Activated naive CD8-positive, alpha-beta T cell treated with anti-CD3 and anti-CD28 coated beads, Interleukin-2, amount 50 U/mL, for 16 hours (primary cell): ENCODE measurements at regions not wholly inside any gene's neighbourhood (a gene's known extent, or its start where the extent isn't known, plus 50 kb on each side); places are given as distances from the start of the nearest gene placed in this dataset.

Experiments
- DNase-seq: peaks from one replicate; pipeline ENCODE4 v3.0.0-alpha.2; 2020; ENCODE audit warnings: low read depth, low spot score

DNA sequence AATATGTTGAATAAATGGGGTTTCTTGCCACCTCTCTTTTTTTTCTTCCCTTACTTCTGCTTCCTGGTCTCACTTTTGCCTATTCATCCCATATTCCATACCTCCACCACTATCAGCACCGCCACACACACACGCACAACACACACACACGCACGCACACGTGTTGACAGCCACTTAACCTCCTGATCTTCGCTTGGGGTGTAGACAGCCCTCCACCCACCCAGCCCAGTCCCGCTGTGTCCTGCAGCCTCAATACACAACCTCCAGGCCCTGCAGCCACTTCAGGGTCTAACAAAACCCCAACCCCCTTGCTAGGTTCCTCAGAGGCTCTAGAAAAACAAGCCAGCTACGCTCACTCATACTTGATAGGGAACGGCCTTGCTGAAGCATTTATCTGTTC, 72.3 kb downstream of the LINC00237 start:
- DNase-seq = no peak

DNA sequence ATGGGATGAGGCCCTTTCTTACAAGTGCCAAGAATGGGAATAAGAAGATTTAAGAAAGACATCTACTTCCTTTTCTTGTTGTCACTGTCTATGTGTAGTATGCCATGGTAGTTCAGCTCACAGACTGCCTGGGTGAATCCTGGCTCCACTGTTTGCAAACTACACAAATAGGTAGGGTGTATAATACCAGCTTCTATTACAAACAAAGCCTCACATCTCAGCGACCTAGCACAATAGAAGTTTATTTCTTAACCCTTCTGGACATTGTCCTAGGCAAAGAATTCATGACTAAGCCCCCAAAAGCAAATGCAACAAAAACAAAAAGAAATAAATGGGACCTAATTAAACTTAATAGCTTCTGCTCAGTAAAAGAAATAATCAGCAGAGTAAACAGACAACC, 74.5 kb downstream of the LINC00237 start:
- no peak for DNase-seq

DNA sequence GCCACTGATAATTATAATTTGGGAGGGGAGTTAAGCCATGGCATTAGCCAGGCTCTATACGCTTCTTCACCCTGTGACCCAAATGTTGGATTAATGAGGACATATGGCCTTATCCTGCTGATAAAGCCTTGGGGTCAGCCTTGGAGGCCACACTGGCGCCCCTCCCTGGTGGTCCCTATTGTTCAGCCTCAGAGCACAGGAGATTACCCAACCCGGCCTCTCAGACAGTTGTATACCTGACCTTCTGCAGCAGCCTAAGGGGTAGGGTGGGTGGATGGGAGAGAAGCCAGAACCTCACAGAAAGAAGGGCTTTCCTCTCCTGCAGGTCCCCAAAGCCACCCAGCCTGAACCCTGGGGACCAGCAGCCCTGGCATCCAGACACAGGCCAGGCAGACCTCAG, 76.8 kb downstream of the LINC00237 start:
- no peak for DNase-seq

DNA sequence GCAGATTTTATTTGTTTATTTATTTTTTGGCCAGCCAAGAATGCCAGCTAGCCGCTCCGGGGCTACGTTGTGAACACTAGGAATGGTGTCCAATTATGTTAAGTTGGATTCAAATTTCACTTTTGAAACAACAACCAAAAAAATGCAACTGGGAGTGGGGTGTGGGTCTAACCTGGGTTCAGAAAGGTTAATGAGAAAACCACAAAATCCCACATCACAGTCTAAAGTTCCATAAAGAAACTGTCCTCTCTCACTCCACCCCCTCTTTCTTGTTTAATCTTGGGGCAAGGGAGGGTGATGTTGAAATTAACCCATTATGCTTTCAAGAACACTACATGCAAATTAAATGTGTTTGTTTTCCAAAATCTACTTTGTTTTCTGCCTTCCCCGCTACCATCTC, 77.2 kb downstream of the LINC00237 start:
- DNase-seq = no peak

DNA sequence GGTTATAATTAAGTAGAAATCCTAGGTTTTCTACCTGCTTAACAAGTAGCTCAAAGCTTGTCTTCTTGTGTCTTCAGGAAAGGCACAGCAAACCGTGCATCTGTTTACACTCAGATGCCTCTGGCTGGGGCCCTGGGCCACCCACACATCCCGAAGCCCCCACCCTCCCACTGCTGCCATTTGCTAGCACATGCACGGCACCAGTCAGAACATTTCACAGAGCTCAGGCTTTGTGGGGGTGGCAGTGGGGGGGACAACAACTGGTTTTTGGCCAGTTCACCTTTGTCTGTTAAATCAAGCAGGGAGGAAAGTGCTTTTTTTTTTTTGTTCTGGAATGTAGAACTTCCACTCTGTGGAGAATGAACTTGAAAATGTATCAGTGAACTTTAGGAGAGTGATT, 77.7 kb downstream of the LINC00237 start:
- no peak for DNase-seq

DNA sequence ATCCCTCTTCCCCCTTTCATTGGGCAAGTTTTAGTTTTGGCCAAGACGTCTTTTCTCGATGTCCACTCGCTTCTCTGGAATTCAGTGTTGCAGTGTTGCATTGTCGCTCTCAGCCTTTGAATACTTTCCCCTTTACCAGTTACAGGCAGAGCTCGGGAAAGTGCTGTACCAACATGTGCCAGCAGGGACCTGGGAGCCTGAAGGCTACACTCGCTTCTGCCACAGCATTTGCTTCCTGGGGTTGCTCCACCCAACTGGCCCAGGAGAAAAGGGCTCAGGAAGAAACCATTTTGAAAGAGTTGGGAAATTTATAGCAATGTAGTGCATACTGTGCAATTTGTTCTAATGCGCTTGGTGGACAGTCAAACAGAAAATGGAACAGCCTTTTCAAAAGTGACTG, 78.6 kb downstream of the LINC00237 start:
- DNase-seq = no peak

DNA sequence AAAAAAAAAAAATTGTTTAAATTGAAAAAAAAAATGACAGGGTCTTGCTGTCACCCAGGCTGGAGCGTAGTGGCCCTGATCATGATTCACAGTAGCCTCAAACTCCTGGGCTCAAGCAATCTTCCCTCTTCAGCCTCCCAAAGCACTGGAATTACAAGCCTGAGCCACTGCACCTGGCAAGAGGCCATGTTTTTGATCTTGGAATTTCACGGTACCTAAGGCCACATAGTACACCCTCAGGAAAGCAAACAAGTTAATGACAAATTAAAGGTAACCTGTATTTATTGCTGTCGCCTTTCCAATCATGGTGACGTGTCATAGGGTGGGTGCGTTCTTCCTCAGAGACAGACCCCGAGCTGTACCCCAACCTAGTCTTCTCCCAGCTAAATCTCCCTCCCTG, 79.2 kb downstream of the LINC00237 start:
- DNase-seq = no peak

DNA sequence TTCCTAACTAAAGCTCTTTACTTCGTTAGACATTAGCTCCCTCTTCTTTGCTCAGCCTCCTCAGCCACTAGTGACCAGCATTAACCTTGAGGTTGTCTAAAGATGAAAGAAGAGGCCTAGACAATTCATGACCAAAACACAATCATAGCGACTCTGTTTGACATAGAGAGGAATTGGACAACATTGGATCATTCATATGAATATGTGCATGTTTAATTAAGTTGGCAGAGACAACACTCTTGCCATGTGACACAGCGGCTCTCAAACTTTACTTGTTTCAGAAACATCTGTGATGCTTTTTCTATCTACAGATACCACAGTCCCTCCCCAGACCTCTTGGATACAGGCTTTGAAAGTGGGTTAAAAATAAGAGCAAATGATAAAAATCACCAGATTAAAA, 81.7 kb downstream of the LINC00237 start:
- no peak for DNase-seq

DNA sequence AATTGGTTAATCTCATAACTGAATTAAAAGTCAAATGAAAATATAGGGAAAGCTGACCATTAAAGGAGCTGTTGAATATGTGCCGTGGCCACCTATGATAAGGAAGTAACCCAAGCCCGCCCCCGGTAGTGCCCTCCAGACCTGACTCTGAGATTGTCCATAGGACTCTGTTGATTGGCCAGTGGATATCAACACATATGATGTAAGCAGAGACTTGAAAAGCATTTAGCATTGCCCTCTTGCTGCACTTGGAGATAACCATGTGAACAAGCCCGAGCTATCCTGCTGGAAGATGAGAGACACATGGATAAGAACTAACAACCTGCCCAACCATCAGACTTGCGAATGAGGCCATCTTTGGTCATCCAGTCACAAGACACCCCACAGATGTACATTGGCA, 83.2 kb downstream of the LINC00237 start:
- DNase-seq = no peak

DNA sequence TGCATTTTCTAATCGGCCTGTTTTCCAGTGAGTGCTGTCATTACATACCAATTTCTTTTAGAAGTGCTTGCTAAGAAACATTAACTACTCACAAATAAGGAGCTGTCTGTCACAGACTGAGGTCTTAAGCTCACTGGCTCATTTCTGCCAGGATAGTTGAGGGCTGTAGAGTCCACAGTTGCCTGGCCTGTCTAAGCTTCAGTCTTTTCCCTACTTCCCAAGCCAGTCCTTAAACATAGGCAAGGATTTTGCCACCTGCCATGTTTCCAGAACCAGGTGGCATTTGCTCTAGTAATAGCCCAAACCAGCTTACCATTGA, 84.7 kb downstream of the LINC00237 start:
- DNase-seq = no peak

DNA sequence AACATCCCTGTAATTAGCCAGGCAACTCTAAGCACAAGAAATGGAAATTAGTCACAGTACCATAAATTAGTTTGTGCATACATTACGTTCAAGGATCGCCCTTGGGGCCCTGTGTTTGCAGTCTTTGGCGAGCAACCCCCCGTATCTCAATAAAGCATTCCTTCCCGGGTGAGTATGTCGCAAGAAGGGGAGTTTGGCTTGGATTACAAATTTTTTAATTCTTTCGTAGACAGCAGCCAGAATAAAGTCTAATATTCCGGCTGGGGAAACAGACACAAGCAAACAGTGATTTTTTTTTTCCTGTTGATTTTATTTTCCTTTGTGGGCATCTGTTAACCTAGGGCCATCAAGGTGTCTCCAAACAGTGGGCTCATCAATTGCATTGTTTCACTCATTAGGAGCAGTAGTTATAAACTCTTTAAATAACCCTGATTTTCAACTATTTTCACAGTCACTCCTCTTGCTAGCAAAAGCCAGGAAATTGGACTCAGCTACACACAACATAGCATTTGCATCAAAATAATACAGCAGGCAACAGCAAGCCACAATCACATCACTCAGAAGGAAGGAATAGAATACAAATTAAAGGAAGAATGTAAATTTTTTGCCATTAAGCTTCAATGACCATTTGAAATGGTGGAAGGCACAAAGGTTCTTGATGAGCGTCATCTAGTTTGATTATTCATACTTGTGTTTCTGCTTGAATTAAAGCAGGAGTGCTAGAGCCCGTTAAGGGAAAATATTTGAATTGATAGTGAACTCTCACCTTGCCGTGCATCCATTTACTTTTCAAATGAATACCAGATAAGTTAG, 85.3 kb downstream of the LINC00237 start:
- DNase-seq = no peak

DNA sequence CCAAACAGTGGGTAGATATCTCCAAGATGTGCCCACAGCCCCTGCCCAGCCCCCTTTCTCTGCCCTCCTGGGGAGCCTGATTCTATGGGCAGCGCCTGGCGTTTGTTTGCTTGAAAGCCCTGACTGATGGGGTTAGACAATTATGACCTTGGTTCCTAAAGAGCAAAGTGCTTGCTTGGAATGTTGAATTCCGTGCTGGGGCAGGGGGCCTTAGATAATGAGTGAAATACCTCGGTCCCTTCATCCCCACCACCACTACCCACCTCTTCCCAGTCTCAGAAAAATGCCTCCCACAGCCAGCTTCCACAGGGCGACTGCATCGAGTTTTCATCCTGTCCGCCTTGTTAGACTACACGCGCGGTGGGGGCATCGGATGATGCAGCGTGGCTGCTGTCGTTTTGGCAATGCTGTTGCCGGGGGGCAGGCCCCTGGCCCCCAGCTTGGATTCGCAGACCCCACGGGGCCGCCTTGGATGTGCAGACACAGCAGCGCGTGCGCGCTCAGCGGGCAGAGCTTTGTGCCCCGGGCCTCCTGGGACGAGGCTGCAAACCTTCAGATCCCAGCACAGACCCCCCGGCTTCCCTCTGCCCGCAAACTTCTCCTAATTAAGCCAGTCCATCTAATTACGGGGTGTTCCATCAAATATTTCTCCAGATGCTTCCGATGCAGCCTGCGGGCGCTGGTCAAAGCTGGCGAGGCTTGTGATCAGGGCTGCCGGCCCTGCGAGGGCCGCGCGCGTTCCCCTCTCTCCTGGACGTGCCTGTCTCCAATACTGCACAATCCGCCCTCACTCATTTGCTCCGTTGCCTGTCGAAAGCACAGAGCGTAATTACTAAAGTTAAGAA, 86.1 kb downstream of the LINC00237 start:
- DNase-seq = no peak

DNA sequence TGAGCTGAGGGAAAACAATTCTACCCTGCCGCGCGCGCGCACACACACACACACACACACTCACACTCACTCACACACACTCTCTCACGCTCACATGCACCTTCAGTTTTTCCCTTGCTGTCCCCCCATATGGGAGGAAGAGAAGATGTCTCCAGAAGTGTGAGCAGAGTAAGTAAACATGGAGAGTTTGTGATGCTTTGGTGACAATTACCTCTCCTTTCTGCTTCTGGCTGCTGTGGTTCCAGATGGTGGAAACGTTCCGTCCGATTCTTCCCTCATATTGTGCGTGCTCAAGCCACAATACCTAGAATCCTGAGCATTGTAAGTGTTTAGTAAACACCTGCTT, 86.7 kb downstream of the LINC00237 start:
- no peak for DNase-seq

DNA sequence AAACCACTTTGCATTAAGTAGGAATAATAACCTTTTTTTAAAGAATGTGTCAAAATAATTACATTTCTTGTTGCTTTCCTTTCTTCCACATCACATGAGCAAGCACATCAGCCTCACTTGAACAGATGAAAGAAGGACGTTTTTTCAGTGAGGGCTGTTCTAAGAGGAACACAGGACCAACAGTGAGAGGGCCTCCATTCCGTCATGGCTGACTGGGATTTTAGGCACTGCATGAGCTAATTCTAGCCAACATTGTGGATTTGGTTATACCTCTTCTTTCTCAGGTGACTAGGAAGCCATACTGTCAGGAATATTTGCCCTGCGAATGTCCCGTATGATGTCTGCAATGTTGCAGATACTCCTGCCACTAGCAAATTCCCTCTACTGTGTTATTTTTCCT, 87.6 kb downstream of the LINC00237 start:
- DNase-seq = no peak

DNA sequence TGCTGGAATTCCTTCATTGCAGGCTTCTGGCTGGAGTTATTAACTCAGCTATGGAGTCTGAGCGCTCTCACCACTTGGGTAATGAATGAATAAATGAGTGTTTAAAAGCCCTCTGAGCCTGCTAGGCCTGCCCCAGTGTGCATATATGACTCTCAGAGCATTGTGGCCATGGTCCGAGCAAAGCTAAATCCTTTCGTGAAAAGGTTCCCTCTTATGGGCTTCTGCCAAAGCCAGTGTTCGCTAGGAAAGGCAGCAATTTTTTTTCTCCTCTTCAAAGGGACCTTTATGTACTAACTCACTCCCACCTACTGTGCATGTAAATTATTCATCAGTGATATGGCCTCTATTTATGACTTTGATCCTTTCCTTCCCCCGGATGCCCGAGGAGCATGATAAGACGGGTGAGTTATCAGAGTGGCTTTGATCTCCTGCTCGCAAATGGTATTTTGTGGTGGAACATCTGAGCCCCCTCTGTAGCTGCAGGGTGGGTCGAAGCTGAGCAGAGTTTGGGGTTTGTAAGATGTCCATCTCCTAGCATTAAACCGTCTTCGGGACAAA, 88.6 kb downstream of the LINC00237 start:
- DNase-seq = no peak

DNA sequence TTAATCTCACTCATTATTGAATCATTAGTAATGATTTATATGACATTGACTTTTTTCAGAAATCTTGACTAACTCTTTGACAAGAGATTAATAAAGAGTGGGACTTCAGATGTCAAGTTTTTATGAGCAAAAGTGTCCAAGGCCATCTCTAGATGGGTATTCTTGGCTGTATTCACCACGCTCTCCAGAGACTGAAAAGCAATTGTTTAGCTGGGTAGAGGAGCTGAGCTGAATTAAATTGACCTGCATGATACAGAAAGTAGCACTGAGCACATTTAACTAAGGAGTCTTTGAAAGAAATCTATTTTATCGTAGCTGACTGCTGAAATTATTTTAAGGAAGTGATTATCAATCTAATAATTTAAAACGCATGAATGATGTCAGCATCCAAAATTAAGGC, 89.4 kb downstream of the LINC00237 start:
- no peak for DNase-seq

DNA sequence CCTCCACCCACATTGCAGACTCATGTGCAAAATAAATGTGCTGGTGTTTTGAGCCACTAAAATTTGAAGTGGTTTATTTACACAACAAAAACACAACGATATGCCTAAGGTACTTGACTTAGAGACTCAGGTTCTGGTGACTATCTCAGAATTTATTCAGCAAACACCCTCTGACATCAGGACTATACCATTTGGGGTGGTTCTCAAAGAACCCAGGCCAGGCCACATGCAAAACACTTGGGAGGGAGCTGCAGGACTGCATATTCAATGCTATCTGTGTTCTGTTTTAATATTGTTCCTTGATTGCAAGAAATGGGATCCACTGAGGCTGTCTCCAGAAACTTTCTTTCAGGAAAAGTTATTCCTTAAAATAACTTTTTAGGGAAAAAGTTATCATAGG, 91.6 kb downstream of the LINC00237 start:
- DNase-seq = no peak

DNA sequence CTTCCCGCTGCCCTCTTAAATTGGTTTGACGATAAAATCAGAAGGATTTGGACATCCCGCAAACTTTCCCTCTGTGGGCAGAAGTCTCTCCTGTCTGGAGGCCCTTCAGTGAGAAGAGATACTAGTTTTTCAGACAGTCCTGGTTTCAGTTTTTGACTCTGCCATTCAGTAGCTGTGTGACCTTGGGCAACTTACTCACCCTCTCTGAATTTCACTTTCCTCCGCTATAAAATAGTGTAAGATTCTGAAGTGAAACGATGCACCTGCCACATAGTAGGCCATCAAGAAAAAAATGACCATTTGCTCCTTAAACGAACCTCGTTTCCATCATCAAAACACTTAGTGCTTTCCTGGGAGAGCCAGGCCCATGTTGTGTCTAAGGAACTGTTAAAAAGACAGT, 97.2 kb downstream of the LINC00237 start:
- no peak for DNase-seq

DNA sequence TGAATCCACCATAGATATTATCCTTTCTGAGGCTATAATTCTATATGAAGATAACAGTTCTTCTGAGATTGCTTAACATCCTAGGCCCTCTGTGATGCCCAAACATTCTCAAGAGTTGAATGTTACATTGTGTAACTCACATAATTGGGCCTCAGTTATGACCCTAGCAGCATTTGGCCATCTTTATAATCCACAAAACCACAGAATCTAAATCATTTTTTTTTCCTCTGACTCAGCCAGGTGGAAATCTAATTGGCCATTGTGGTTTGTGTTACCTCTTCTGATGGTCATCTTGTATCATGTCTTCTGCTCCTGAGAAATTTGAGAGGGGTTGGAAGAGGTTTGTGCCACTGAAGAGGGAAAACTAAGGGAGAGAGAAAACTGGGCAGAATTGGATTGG, 99.5 kb downstream of the LINC00237 start:
- no peak for DNase-seq

DNA sequence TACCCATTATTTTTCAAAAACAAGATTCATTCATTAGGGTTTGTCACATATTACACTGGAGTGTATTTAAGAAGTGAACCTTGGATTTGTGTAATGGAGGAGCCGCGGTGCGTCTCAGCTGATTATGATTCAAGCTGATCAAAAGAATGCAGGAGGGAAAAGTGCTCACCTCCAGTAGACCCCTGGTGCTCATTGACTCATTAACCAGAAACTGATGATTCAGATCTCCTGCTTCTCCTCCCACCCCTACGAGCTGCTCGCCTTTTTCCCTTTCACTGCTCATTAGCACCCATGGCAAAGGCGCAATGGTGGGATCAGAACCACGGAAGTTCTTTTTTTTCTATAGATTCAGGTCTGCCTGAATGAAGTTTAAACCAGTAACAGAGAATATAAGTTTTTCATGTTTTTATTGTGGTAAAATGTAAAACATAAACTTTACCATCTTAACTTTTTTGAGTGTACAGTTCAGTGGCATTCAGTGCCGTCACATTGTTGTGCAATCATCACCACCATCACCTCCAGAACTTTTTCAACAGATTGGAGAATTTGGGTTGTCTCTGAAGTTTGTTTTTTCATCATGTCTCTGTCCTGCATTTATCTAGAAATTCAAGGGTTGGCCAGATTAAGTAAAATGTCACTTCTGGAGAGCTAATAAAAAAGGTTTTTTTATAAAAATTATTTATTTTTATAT, 101.6 kb downstream of the LINC00237 start:
- DNase-seq = no peak

DNA sequence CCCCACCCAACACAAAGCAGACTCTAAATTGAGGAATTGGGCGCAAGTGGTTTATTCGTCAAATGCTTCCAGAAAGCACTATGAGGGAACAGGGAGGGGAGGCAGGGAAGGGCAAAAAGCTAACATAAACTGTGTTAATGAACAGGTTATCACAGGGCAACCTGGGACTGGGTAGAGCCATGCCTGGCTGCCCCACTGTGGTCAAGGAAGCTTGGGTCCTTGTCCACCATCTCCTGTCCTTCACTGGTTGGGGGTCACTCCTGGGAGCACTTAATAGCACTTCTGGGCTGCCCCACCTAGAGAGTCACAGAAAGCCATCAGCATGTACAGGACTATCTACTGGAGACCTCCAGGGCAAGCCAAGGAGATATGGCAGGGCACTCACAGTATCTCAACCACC, 102.3 kb downstream of the LINC00237 start:
- no peak for DNase-seq

DNA sequence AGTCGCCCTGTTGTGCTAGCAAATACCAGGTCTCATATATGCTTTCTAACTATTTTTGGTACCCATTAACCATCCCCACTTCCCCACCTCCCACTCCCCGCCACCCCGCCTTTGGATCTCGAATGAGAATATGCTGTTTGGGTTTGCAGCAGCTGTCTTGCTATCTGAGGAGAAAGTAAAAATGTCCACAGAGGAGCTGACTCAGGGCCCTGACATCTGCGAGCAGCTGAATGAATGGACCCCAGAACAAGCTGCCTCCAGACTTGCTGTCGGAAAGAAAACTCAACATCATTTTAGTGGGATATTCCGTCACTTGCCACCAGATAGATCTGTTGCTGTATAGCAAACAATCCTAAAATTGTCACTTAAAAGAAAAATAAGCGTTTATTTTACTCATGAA, 103.7 kb downstream of the LINC00237 start:
- no peak for DNase-seq

DNA sequence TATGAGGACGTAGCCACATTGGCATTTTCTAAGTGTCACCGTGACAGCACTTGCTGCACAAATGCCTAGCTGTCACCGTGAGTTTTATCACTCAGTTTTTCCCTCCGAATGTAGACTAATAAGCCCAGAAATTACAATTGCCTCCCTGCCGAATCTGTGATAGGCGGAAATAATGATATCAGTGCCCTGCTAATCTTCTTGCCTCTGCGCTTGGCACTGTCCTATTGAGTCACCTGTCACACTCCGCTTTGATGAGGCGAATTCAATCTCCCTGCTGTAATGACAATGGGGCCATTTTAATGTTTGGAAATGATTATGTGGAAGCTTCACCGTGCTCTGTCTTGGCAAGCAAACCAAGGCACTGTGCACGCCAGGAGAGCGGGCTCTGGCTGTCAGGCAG, 112.8 kb downstream of the LINC00237 start:
- DNase-seq = no peak
